ENCODE measurements at regions not wholly inside any gene's neighbourhood (a gene's known extent, or its start where the extent isn't known, plus 50 kb on each side); places are given as distances from the start of the nearest gene placed in this dataset.

GRCh38 chr2:15798701-15799431 lies 141.5 kb upstream of the MYCN start:
- no peaks in the 10 kb centered on the region for H3K36me3 Mint-ChIP-seq (ENCODE audit: low read depth)
- no peak overlapping the region for H3K27ac Mint-ChIP-seq
- Histone ChIP-seq H3K9me3 (ENCODE audit: control insufficient read depth in 1 of 2, insufficient read depth in 1 of 2, low read length in 2 of 2) (peaks cover 0 to 11% of the 10 kb centered on the region in 2 experiments), H3K27ac (ENCODE audit: low read depth in 1 of 2, low read length in 2 of 2) (no peak overlapping the region), H3K27me3 (ENCODE audit: control insufficient read depth in 1 of 2, insufficient read depth in 2 of 2, low read length in 2 of 2) (peaks cover 0 to 2% of the 10 kb centered on the region in 2 experiments), H3K36me3 (ENCODE audit: insufficient read depth, low read length) (no peaks in the 10 kb centered on the region), H3K4me3 (ENCODE audit: low read length) (no peak overlapping the region), H3K4me1 (ENCODE audit: insufficient read depth, low read length) (no peaks in the 10 kb centered on the region)
- ATAC-seq (ENCODE audit: poor library complexity) (no peak), DNase-seq (no peak)
- H3K4me1 Mint-ChIP-seq (ENCODE audit: low read depth) = no peaks in the 10 kb centered on the region
- ChIA-PET CTCF (no interaction called here), POLR2A (no interaction called here)
- H3K4me3 Mint-ChIP-seq = no peak overlapping the region
- TF ChIP-seq CTCF (IDR thresholded peaks at IDR 0.05) = no peak
- no peaks in the 10 kb centered on the region for H3K9me3 Mint-ChIP-seq
- intact Hi-C loops (cut with DNase I, micrococcal nuclease) = no loop called here
- H3K27me3 Mint-ChIP-seq = no peaks in the 10 kb centered on the region

- Histone ChIP-seq H3K36me3 (ENCODE audit: insufficient read depth, low read length) (no peaks in the 10 kb centered on the region), H3K4me1 (ENCODE audit: insufficient read depth, low read length) (no peaks in the 10 kb centered on the region), H3K27ac (ENCODE audit: low read depth in 1 of 2, low read length in 2 of 2) (no peak overlapping the region), H3K4me3 (ENCODE audit: low read length) (no peak overlapping the region), H3K27me3 (ENCODE audit: control insufficient read depth in 1 of 2, insufficient read depth in 2 of 2, low read length in 2 of 2) (peaks cover 0 to 2% of the 10 kb centered on the region in 2 experiments), H3K9me3 (ENCODE audit: control insufficient read depth in 1 of 2, insufficient read depth in 1 of 2, low read length in 2 of 2) (peaks cover 0 to 11% of the 10 kb centered on the region in 2 experiments)
- no peak for TF ChIP-seq CTCF (IDR thresholded peaks at IDR 0.05)
- H3K4me3 Mint-ChIP-seq = no peak overlapping the region
- POLR2A ChIA-PET = no interaction called here
- H3K4me1 Mint-ChIP-seq (ENCODE audit: low read depth) = no peaks in the 10 kb centered on the region
- intact Hi-C loops (cut with DNase I, micrococcal nuclease) = no loop called here
- no peaks in the 10 kb centered on the region for H3K27me3 Mint-ChIP-seq
- H3K36me3 Mint-ChIP-seq (ENCODE audit: low read depth) = no peaks in the 10 kb centered on the region
- no peak for ATAC-seq (ENCODE audit: poor library complexity)
- H3K27ac Mint-ChIP-seq = no peak overlapping the region
- CTCF ChIA-PET = no interaction called here
- H3K9me3 Mint-ChIP-seq = no peaks in the 10 kb centered on the region
- no peak for DNase-seq
These were observed 140.9 kb upstream of the MYCN start for GRCh38 chr2:15799432-15799827.

GRCh38 chr2:15800495-15801329 lies 139.6 kb upstream of the MYCN start:
- no peaks in the 10 kb centered on the region for H3K9me3 Mint-ChIP-seq
- ATAC-seq (ENCODE audit: poor library complexity) = no peak
- no peak overlapping the region for H3K4me3 Mint-ChIP-seq
- no peak for TF ChIP-seq CTCF (IDR thresholded peaks at IDR 0.05)
- Histone ChIP-seq H3K27me3 (ENCODE audit: control insufficient read depth in 1 of 2, insufficient read depth in 2 of 2, low read length in 2 of 2) (peaks cover 0 to 2% of the 10 kb centered on the region in 2 experiments), H3K4me3 (ENCODE audit: low read length) (no peak overlapping the region), H3K36me3 (ENCODE audit: insufficient read depth, low read length) (no peaks in the 10 kb centered on the region), H3K4me1 (ENCODE audit: insufficient read depth, low read length) (no peaks in the 10 kb centered on the region), H3K9me3 (ENCODE audit: control insufficient read depth in 1 of 2, insufficient read depth in 1 of 2, low read length in 2 of 2) (peaks cover 0 to 11% of the 10 kb centered on the region in 2 experiments), H3K27ac (ENCODE audit: low read depth in 1 of 2, low read length in 2 of 2) (no peak overlapping the region)
- no peak for DNase-seq
- ChIA-PET CTCF (no interaction called here), POLR2A (no interaction called here)
- no peaks in the 10 kb centered on the region for H3K36me3 Mint-ChIP-seq (ENCODE audit: low read depth)
- intact Hi-C loops (cut with DNase I, micrococcal nuclease) = no loop called here
- no peaks in the 10 kb centered on the region for H3K27me3 Mint-ChIP-seq
- H3K4me1 Mint-ChIP-seq (ENCODE audit: low read depth) = no peaks in the 10 kb centered on the region
- H3K27ac Mint-ChIP-seq = no peak overlapping the region
